ENCODE measurements at regions not wholly inside any gene's neighbourhood (a gene's known extent, or its start where the extent isn't known, plus 50 kb on each side); places are given as distances from the start of the nearest gene placed in this dataset.

GRCh38 chr2:8138525-8138922 lies 543.3 kb upstream of the ID2 start:
- TF ChIP-seq ZNF19 (tag by site-specific recombination; IDR thresholded peaks at IDR 0.05; ENCODE audit: low read depth) (no peak), ZBTB20 (tag by site-specific recombination; IDR thresholded peaks at IDR 0.05) (no peak), ZNF157 (tag by site-specific recombination; IDR thresholded peaks at IDR 0.05) (no peak), CTCF (tag by site-specific recombination; IDR thresholded peaks at IDR 0.05) (no peak), YY1 (tag by site-specific recombination; IDR thresholded peaks at IDR 0.05) (no peak), TSHZ1 (tag by site-specific recombination; IDR thresholded peaks at IDR 0.05; ENCODE audit: borderline replicate concordance) (no peak)
